SK-N-SH treated with all-trans-retinoic acid at 6 μM for 48 hours (cell line): ENCODE measurements at regions not wholly inside any gene's neighbourhood (a gene's known extent, or its start where the extent isn't known, plus 50 kb on each side); places are given as distances from the start of the nearest gene placed in this dataset.

Experiments
- ATAC-seq: fragments of 200-7000 bp; cut with Tn5 transposase; 3 replicates; pipeline ENCODE4 v1.9.1; 2020; ENCODE audit warnings: mild to moderate bottlenecking, moderate library complexity
- ARNTL ChIP-seq: fragments of 450-650 bp; formaldehyde crosslinking; IDR thresholded peaks from 2 replicates; pipeline ENCODE4 v1.5.0; 2020; ENCODE audit warnings: low read depth, mild to moderate bottlenecking, moderate library complexity, borderline replicate concordance
- BACH2 ChIP-seq: fragments of 250-450 bp; sonication (Bioruptor Pico); IDR thresholded peaks from 2 replicates; pipeline ENCODE4 v1.9.0; 2021; ENCODE audit warnings: mild to moderate bottlenecking, borderline replicate concordance
- CREB5 ChIP-seq: fragments of 250-450 bp; sonication (Bioruptor Pico); IDR thresholded peaks from 2 replicates; pipeline ENCODE4 v1.5.1; 2020; ENCODE audit warnings: low read depth, mild to moderate bottlenecking, moderate library complexity
- CSDC2 ChIP-seq: fragments of 250-450 bp; sonication (Bioruptor Pico); IDR thresholded peaks from 2 replicates; pipeline ENCODE4 v1.5.0; 2020; ENCODE audit warnings: mild to moderate bottlenecking, moderate library complexity
- ESRRG ChIP-seq: fragments of 250-450 bp; sonication (Bioruptor Pico); IDR thresholded peaks from 2 replicates; pipeline ENCODE4 v1.6.1; 2021; ENCODE audit warnings: mild to moderate bottlenecking
- GLIS3 ChIP-seq: fragments of 250-450 bp; sonication (Bioruptor Pico); IDR thresholded peaks from 2 replicates; pipeline ENCODE4 v1.5.0; 2020; ENCODE audit warnings: mild to moderate bottlenecking, moderate library complexity
- ISL1 ChIP-seq: fragments of 250-450 bp; sonication (Bioruptor Pico); IDR thresholded peaks from 2 replicates; pipeline ENCODE4 v2.1.2; 2022; ENCODE audit warnings: mild to moderate bottlenecking, moderate library complexity
- PATZ1 ChIP-seq: fragments of 250-450 bp; sonication (Bioruptor Pico); IDR thresholded peaks from 2 replicates; pipeline ENCODE4 v1.8.0; 2020; ENCODE audit warnings: mild to moderate bottlenecking, moderate library complexity, borderline replicate concordance
- PPARA ChIP-seq: fragments of 250-450 bp; sonication (Bioruptor Pico); IDR thresholded peaks from 2 replicates; pipeline ENCODE4 v1.5.0; 2020; ENCODE audit warnings: mild to moderate bottlenecking, borderline replicate concordance
- RARB ChIP-seq: fragments of 250-450 bp; sonication (Bioruptor Pico); IDR thresholded peaks from 2 replicates; pipeline ENCODE4 v1.8.0; 2021; ENCODE audit warnings: mild to moderate bottlenecking, moderate library complexity
- SNAI2 ChIP-seq: fragments of 250-450 bp; sonication (Bioruptor Pico); IDR thresholded peaks from 2 replicates; pipeline ENCODE4 v1.5.0; 2020; ENCODE audit warnings: mild to moderate bottlenecking, moderate library complexity
- TCF4 ChIP-seq: fragments of 250-450 bp; sonication (Bioruptor Pico); IDR thresholded peaks from 2 replicates; pipeline ENCODE4 v1.8.0; 2021; ENCODE audit warnings: mild to moderate bottlenecking, moderate library complexity, borderline replicate concordance
- TOX ChIP-seq: fragments of 250-450 bp; sonication (Bioruptor Pico); IDR thresholded peaks from 2 replicates; pipeline ENCODE4 v1.8.0; 2021; ENCODE audit warnings: mild to moderate bottlenecking, moderate library complexity, borderline replicate concordance
- TSHZ2 ChIP-seq: fragments of 250-450 bp; sonication (Bioruptor Pico); IDR thresholded peaks from 2 replicates; pipeline ENCODE4 v1.5.0; 2020; ENCODE audit warnings: mild to moderate bottlenecking, moderate library complexity
- ZC3H10 ChIP-seq: fragments of 250-450 bp; sonication (Bioruptor Pico); IDR thresholded peaks from 2 replicates; pipeline ENCODE4 v1.5.1; 2021; ENCODE audit warnings: mild to moderate bottlenecking, moderate library complexity
- ZFP3 ChIP-seq: fragments of 250-450 bp; sonication (Bioruptor Pico); IDR thresholded peaks from 2 replicates; pipeline ENCODE4 v1.5.0; 2020; ENCODE audit warnings: mild to moderate bottlenecking, moderate library complexity
- ZFP30 ChIP-seq: fragments of 450-650 bp; formaldehyde crosslinking; IDR thresholded peaks from 2 replicates; pipeline ENCODE4 v1.5.0; 2022; ENCODE audit warnings: mild to moderate bottlenecking, moderate library complexity
- ZNF565 ChIP-seq: fragments of 450-650 bp; formaldehyde crosslinking; conservative IDR thresholded peaks from 2 replicates; pipeline ENCODE4 v1.5.0; 2020; ENCODE audit warnings: low read depth, mild to moderate bottlenecking, moderate library complexity
- ZNF70 ChIP-seq: fragments of 450-650 bp; formaldehyde crosslinking; IDR thresholded peaks from 2 replicates; pipeline ENCODE4 v1.5.0; 2020; ENCODE audit warnings: mild to moderate bottlenecking, moderate library complexity
- ZNF8 ChIP-seq: fragments of 450-650 bp; formaldehyde crosslinking; IDR thresholded peaks from 2 replicates; pipeline ENCODE4 v1.5.0; 2020; ENCODE audit warnings: mild to moderate bottlenecking, moderate library complexity
- TF ChIP-seq, protein P1 (sequence below): fragments of 250-450 bp; sonication (Bioruptor Pico); IDR thresholded peaks from 2 replicates; pipeline ENCODE4 v1.8.0; 2021; ENCODE audit warnings: low read depth, mild to moderate bottlenecking, moderate library complexity, borderline replicate concordance
- TF ChIP-seq, protein P2 (sequence below): fragments of 250-450 bp; sonication (Bioruptor Pico); IDR thresholded peaks from 2 replicates; pipeline ENCODE4 v1.5.1; 2021; ENCODE audit warnings: mild to moderate bottlenecking, moderate library complexity

DNA sequence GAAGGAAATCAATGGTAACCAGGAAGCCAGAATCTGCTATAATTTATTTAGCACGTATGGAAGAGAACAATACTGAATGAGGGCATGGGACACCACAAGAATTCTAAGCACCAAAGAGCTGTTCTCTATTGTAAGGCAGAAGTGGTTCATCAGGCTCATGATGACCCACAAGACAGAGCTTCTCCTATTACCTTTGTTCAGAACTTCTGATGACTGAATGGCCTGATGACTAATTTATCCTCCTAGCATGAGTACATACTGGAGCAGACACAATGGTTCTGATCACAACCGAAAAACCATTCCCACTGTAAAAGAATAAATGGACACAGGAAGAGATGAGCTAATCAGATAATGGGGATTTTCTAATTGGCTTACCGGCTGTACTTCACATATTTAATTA lies 329.8 kb upstream of the PDE4D start:
- TF ChIP-seq PPARA (CRISPR knock-in tag) (no peak), CSDC2 (CRISPR knock-in tag) (no peak), TCF4 (CRISPR knock-in tag) (no peak)
- ATAC-seq = peak; percentile 40; the same call in 2 of the 3 replicates

DNA sequence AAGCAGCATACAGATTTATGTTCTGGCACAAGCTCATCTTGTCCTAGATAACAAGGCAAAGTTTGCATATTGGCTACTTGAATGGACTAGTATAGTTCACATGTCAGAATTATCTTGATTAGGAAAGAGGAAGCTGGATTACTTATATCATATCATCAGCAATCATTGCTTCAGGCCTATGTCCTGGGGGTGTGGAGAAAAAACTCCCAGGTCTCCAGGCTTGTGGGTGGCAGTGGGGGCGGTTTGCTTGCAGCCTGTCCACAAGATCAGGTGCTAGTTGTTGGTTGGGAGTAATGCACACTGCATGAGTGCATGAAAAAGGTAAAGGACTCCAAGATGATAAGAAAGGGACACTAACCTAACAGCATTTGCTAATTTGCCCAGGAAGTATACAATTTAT lies 326.4 kb upstream of the PDE4D start:
- TF ChIP-seq CREB5 (CRISPR knock-in tag) (no peak), ZFP3 (no peak), ZNF8 (CRISPR knock-in tag) (no peak), RARB (CRISPR knock-in tag) (no peak), ISL1 (CRISPR knock-in tag) (no peak), ZNF565 (no peak), PATZ1 (CRISPR knock-in tag) (no peak), TSHZ2 (CRISPR knock-in tag) (no peak), BACH2 (CRISPR knock-in tag) (no peak), GLIS3 (no peak), ARNTL (no peak), ZNF70 (no peak), SNAI2 (CRISPR knock-in tag) (no peak), CSDC2 (CRISPR knock-in tag) (no peak), TOX (CRISPR knock-in tag) (no peak), TCF4 (CRISPR knock-in tag) (no peak), ESRRG (CRISPR knock-in tag) (no peak)
- TF ChIP-seq, protein P1, sequence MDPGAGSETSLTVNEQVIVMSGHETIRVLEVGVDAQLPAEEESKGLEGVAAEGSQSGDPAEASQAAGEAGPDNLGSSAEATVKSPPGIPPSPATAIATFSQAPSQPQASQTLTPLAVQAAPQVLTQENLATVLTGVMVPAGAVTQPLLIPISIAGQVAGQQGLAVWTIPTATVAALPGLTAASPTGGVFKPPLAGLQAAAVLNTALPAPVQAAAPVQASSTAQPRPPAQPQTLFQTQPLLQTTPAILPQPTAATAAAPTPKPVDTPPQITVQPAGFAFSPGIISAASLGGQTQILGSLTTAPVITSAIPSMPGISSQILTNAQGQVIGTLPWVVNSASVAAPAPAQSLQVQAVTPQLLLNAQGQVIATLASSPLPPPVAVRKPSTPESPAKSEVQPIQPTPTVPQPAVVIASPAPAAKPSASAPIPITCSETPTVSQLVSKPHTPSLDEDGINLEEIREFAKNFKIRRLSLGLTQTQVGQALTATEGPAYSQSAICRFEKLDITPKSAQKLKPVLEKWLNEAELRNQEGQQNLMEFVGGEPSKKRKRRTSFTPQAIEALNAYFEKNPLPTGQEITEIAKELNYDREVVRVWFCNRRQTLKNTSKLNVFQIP (CRISPR knock-in tag) = no peak
- TF ChIP-seq, protein P2, sequence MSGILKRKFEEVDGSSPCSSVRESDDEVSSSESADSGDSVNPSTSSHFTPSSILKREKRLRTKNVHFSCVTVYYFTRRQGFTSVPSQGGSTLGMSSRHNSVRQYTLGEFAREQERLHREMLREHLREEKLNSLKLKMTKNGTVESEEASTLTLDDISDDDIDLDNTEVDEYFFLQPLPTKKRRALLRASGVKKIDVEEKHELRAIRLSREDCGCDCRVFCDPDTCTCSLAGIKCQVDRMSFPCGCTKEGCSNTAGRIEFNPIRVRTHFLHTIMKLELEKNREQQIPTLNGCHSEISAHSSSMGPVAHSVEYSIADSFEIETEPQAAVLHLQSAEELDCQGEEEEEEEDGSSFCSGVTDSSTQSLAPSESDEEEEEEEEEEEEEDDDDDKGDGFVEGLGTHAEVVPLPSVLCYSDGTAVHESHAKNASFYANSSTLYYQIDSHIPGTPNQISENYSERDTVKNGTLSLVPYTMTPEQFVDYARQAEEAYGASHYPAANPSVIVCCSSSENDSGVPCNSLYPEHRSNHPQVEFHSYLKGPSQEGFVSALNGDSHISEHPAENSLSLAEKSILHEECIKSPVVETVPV (CRISPR knock-in tag) = no peak
- no peak for ATAC-seq

DNA sequence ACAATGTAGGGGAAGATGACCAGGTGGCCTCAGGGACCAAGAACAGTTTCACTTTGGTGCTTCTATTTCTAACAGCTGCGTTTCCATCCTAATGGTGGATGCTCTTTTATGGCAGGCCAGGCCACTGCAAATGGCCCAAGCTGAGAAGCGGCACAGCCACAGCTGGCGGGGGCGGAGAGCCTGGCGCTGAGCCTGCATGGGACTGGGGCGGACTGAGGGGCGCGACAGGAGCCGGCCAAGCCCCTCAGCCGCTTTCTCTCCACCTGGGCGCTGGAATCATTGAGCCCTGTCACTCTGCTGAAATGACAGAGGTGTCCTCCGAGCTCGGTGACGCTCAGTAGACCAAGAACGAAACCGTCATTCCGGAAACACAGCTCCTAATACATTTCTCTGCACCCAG lies 317.3 kb upstream of the PDE4D start:
- no peak for ATAC-seq
- TF ChIP-seq ARNTL = no peak
- no peak for TF ChIP-seq TSHZ2 (CRISPR knock-in tag)
- TF ChIP-seq ISL1 (CRISPR knock-in tag) = no peak
- no peak for TF ChIP-seq SNAI2 (CRISPR knock-in tag)
- TF ChIP-seq ZNF8 (CRISPR knock-in tag) = no peak
- no peak for TF ChIP-seq ZFP30 (CRISPR knock-in tag)
- TF ChIP-seq ZNF565 = no peak
- TF ChIP-seq, protein P1 (CRISPR knock-in tag) = no peak
- TF ChIP-seq GLIS3 = no peak
- TF ChIP-seq TOX (CRISPR knock-in tag) = no peak
- TF ChIP-seq RARB (CRISPR knock-in tag) = no peak
- TF ChIP-seq ZNF70 = no peak
- no peak for TF ChIP-seq PATZ1 (CRISPR knock-in tag)
- no peak for TF ChIP-seq BACH2 (CRISPR knock-in tag)
- TF ChIP-seq ZC3H10 = no peak
